ENCODE measurements at regions not wholly inside any gene's neighbourhood (a gene's known extent, or its start where the extent isn't known, plus 50 kb on each side); places are given as distances from the start of the nearest gene placed in this dataset.
"Not testable (repeated sequence)": the region's sequence is repeated elsewhere in the genome, so short reads cannot be mapped to it uniquely, and the experiment has no call there.

GRCh38 chr18:76611750-76612045 lies 116.7 kb upstream of the ZNF516 start:
- TF ChIP-seq POLR2A, CTCF (IDR thresholded peaks at IDR 0.05): not testable (repeated sequence)

All from thyroid gland (tissue), 4 donors.